KMS-11 (cell line): ENCODE measurements at regions not wholly inside any gene's neighbourhood (a gene's known extent, or its start where the extent isn't known, plus 50 kb on each side); places are given as distances from the start of the nearest gene placed in this dataset.
"Not testable (repeated sequence)": the region's sequence is repeated elsewhere in the genome, so short reads cannot be mapped to it uniquely, and the experiment has no call there.

Source experiments
- H2AFZ ChIP-seq: fragments of 200-600 bp; sonication (generic); 2 replicates; pipeline ENCODE4 v1.6.1; 2016; ENCODE audit warnings: antibody characterized with exemption, mixed run types, low read depth
- H3K27ac ChIP-seq: fragments of 200-600 bp; sonication (generic); 2 replicates; pipeline ENCODE4 v1.6.1; 2016; ENCODE audit warnings: mild to moderate bottlenecking, mixed run types
- H3K27me3 ChIP-seq: fragments of 200-600 bp; sonication (generic); 2 replicates; pipeline ENCODE4 v1.6.1; 2017; ENCODE audit warnings: mild to moderate bottlenecking, low read depth, mixed run types, moderate library complexity; ENCODE audit not compliant: insufficient read depth
- H3K36me3 ChIP-seq: fragments of 200-600 bp; sonication (generic); 2 replicates; pipeline ENCODE4 v1.6.1; 2017; ENCODE audit warnings: mild to moderate bottlenecking, mixed run types; ENCODE audit not compliant: insufficient read depth
- H3K4me1 ChIP-seq: fragments of 200-600 bp; sonication (generic); 2 replicates; pipeline ENCODE4 v1.6.1; 2016; ENCODE audit warnings: mild to moderate bottlenecking, low read depth, mixed run types; ENCODE audit not compliant: poor library complexity, severe bottlenecking
- H3K4me2 ChIP-seq: fragments of 200-600 bp; sonication (generic); 2 replicates; pipeline ENCODE4 v1.7.0; 2016; ENCODE audit warnings: mild to moderate bottlenecking, mixed run types
- H3K4me3 ChIP-seq: fragments of 200-600 bp; sonication (generic); IDR thresholded peaks from 2 replicates; pipeline ENCODE4 v1.6.1; 2017; ENCODE audit warnings: low read depth, low read length, mixed read lengths; ENCODE audit not compliant: insufficient read depth
- H3K79me2 ChIP-seq: fragments of 200-600 bp; sonication (generic); 2 replicates; pipeline ENCODE4 v1.6.1; 2016; ENCODE audit warnings: low read depth, mixed run types; ENCODE audit not compliant: insufficient read depth
- H3K9ac ChIP-seq: fragments of 200-600 bp; sonication (generic); 2 replicates; pipeline ENCODE4 v1.6.1; 2016; ENCODE audit warnings: mild to moderate bottlenecking, mixed run types
- H4K20me1 ChIP-seq: fragments of 200-600 bp; sonication (generic); 2 replicates; pipeline ENCODE4 v1.6.1; 2016; ENCODE audit warnings: mild to moderate bottlenecking, mixed run types; ENCODE audit not compliant: insufficient read depth
- CTCF ChIP-seq: fragments of 200-600 bp; sonication (generic); conservative IDR thresholded peaks from 2 replicates; pipeline ENCODE4 v1.6.1; 2017; ENCODE audit warnings: low read depth, mild to moderate bottlenecking, antibody characterized with exemption, low read length, moderate library complexity, mixed read lengths

- no peak for TF ChIP-seq CTCF
- no peak overlapping the region for H3K4me3 ChIP-seq
These were observed 452.0 kb downstream of the REEP3 start for GRCh38 chr10:63972949-63973827.

GRCh38 chr10:63976538-63976937 lies 455.3 kb downstream of the REEP3 start:
- no peak overlapping the region for H3K9ac ChIP-seq
- H3K79me2 ChIP-seq, result no peaks in the 10 kb centered on the region
- no peaks in the 10 kb centered on the region for H4K20me1 ChIP-seq
- H3K27me3 ChIP-seq, result no peaks in the 10 kb centered on the region
- no peaks in the 10 kb centered on the region for H3K36me3 ChIP-seq
- H3K4me2 ChIP-seq, result no peak overlapping the region
- H3K4me1 ChIP-seq, result peaks cover 3% of the 10 kb centered on the region
- no peak overlapping the region for H3K4me3 ChIP-seq
- H2AFZ ChIP-seq, result no peak overlapping the region
- peak; percentile 80 for TF ChIP-seq CTCF
- H3K27ac ChIP-seq, result no peak overlapping the region

More at GRCh38 chr10:63972949-63973827, 452.0 kb downstream of the REEP3 start:
- Histone ChIP-seq H3K79me2 (no peaks in the 10 kb centered on the region), H3K27me3 (no peaks in the 10 kb centered on the region), H3K27ac (no peak overlapping the region), H3K4me2 (no peak overlapping the region), H3K36me3 (no peaks in the 10 kb centered on the region), H3K4me1 (peaks cover 3% of the 10 kb centered on the region), H3K9ac (no peak overlapping the region), H4K20me1 (no peaks in the 10 kb centered on the region), H2AFZ (no peak overlapping the region)

- Histone ChIP-seq H3K4me2 (no peak overlapping the region), H3K79me2 (no peaks in the 10 kb centered on the region), H3K27ac (no peak overlapping the region), H3K27me3 (no peaks in the 10 kb centered on the region), H3K4me3 (no peak overlapping the region), H3K4me1 (peaks cover 3% of the 10 kb centered on the region), H3K9ac (no peak overlapping the region), H4K20me1 (no peaks in the 10 kb centered on the region), H2AFZ (peak overlapping the region; percentile 38; the same call in 1 of the 2 replicates), H3K36me3 (no peaks in the 10 kb centered on the region)
- peak; percentile 73 for TF ChIP-seq CTCF
These were observed 456.2 kb downstream of the REEP3 start for GRCh38 chr10:63977329-63977923.

- not testable (repeated sequence) for H3K4me2 ChIP-seq, H3K27me3 ChIP-seq, H3K79me2 ChIP-seq, H3K4me3 ChIP-seq, H2AFZ ChIP-seq, H3K36me3 ChIP-seq, H3K4me1 ChIP-seq, H4K20me1 ChIP-seq, H3K9ac ChIP-seq, H3K27ac ChIP-seq
These were observed 459.7 kb downstream of the REEP3 start for GRCh38 chr10:63980870-63981269.

GRCh38 chr10:63984061-63984460 lies 462.9 kb downstream of the REEP3 start:
- not testable (repeated sequence) for H3K27ac ChIP-seq, H3K36me3 ChIP-seq, H3K9ac ChIP-seq, H3K4me2 ChIP-seq, H3K4me1 ChIP-seq, H4K20me1 ChIP-seq, H2AFZ ChIP-seq, H3K4me3 ChIP-seq, H3K27me3 ChIP-seq, H3K79me2 ChIP-seq
